NT2/D1 (cell line): ENCODE measurements at regions not wholly inside any gene's neighbourhood (a gene's known extent, or its start where the extent isn't known, plus 50 kb on each side); places are given as distances from the start of the nearest gene placed in this dataset.

ENCODE experiments used
- DNase-seq: peaks from one replicate; pipeline ENCODE4 v3.0.0-alpha.2; 2011; ENCODE audit warnings: low read depth, low spot score
- H3K27me3 ChIP-seq: 2 replicates; pipeline ENCODE4 v1.6.0; 2011; ENCODE audit warnings: mild to moderate bottlenecking; ENCODE audit not compliant: insufficient read length, insufficient read depth
- H3K36me3 ChIP-seq: 2 replicates; pipeline ENCODE4 v1.6.1; 2011; ENCODE audit warnings: mild to moderate bottlenecking, low read length, mixed read lengths; ENCODE audit not compliant: insufficient read depth, insufficient read length
- H3K4me1 ChIP-seq: 2 replicates; pipeline ENCODE4 v1.5.1; 2011; ENCODE audit not compliant: insufficient read depth, insufficient read length
- H3K4me3 ChIP-seq: 2 replicates; pipeline ENCODE4 v1.5.1; 2011; ENCODE audit warnings: low read depth; ENCODE audit not compliant: insufficient read length
- H3K9ac ChIP-seq: 2 replicates; pipeline ENCODE4 v1.6.0; 2011; ENCODE audit warnings: low read depth; ENCODE audit not compliant: insufficient read length
- H3K9me3 ChIP-seq: 2 replicates; pipeline ENCODE4 v1.5.1; 2011; ENCODE audit warnings: mild to moderate bottlenecking, low read length; ENCODE audit not compliant: insufficient read depth
- SUZ12 ChIP-seq: IDR thresholded peaks from 2 replicates; pipeline ENCODE4 v1.6.1; 2011; ENCODE audit not compliant: insufficient read length, insufficient read depth; ENCODE audit errors: extremely low read depth
- YY1 ChIP-seq: IDR thresholded peaks from 2 replicates; pipeline ENCODE4 v1.6.1; 2011; ENCODE audit not compliant: insufficient read length, insufficient read depth
- ZNF274 ChIP-seq: IDR thresholded peaks from 2 replicates; pipeline ENCODE4 v1.6.1; 2011; ENCODE audit warnings: mild to moderate bottlenecking, low read depth, low read length

GRCh38 chr2:152890736-152891135 lies 172.3 kb downstream of the ARL6IP6 start:
- Histone ChIP-seq H3K4me1 (no peaks in the 10 kb centered on the region), H3K9me3 (no peaks in the 10 kb centered on the region), H3K4me3 (no peak overlapping the region), H3K27me3 (no peaks in the 10 kb centered on the region), H3K9ac (no peak overlapping the region), H3K36me3 (no peaks in the 10 kb centered on the region)
- DNase-seq = no peak
- TF ChIP-seq ZNF274 (no peak), SUZ12 (no peak), YY1 (no peak)

- H3K4me1 ChIP-seq = no peaks in the 10 kb centered on the region
- no peak overlapping the region for H3K9ac ChIP-seq
- no peak for TF ChIP-seq ZNF274
- no peak for TF ChIP-seq SUZ12
- no peak for TF ChIP-seq YY1
- DNase-seq = no peak
- H3K9me3 ChIP-seq = no peaks in the 10 kb centered on the region
- no peaks in the 10 kb centered on the region for H3K27me3 ChIP-seq
- H3K4me3 ChIP-seq = no peak overlapping the region
- no peaks in the 10 kb centered on the region for H3K36me3 ChIP-seq
These were observed 165.6 kb downstream of the ARL6IP6 start for GRCh38 chr2:152883951-152884487.

- Histone ChIP-seq H3K9ac (no peak overlapping the region), H3K4me1 (no peaks in the 10 kb centered on the region), H3K4me3 (no peak overlapping the region), H3K9me3 (no peaks in the 10 kb centered on the region), H3K27me3 (no peaks in the 10 kb centered on the region), H3K36me3 (no peaks in the 10 kb centered on the region)
- no peak for DNase-seq
- TF ChIP-seq SUZ12 (no peak), ZNF274 (no peak), YY1 (no peak)
These were observed 163.1 kb downstream of the ARL6IP6 start for GRCh38 chr2:152881527-152881926.

GRCh38 chr2:152879275-152879674 lies 160.9 kb downstream of the ARL6IP6 start:
- H3K4me3 ChIP-seq = no peak overlapping the region
- TF ChIP-seq ZNF274 (no peak), YY1 (no peak), SUZ12 (no peak)
- no peak for DNase-seq
- no peaks in the 10 kb centered on the region for H3K36me3 ChIP-seq
- H3K27me3 ChIP-seq = no peaks in the 10 kb centered on the region
- H3K4me1 ChIP-seq = no peaks in the 10 kb centered on the region
- no peak overlapping the region for H3K9ac ChIP-seq
- H3K9me3 ChIP-seq = no peaks in the 10 kb centered on the region

- TF ChIP-seq ZNF274 = no peak
- TF ChIP-seq SUZ12 = no peak
- no peak for TF ChIP-seq YY1
- DNase-seq = no peak
- Histone ChIP-seq H3K36me3 (no peaks in the 10 kb centered on the region), H3K27me3 (no peaks in the 10 kb centered on the region), H3K4me3 (no peak overlapping the region), H3K4me1 (no peaks in the 10 kb centered on the region), H3K9me3 (no peaks in the 10 kb centered on the region), H3K9ac (no peak overlapping the region)
These were observed 157.6 kb downstream of the ARL6IP6 start for GRCh38 chr2:152875701-152876695.

GRCh38 chr2:152874955-152875354 lies 156.5 kb downstream of the ARL6IP6 start:
- H3K27me3 ChIP-seq = no peaks in the 10 kb centered on the region
- DNase-seq = no peak
- no peak overlapping the region for H3K4me3 ChIP-seq
- TF ChIP-seq ZNF274 = no peak
- no peak for TF ChIP-seq YY1
- TF ChIP-seq SUZ12 = no peak
- no peaks in the 10 kb centered on the region for H3K36me3 ChIP-seq
- no peaks in the 10 kb centered on the region for H3K4me1 ChIP-seq
- H3K9ac ChIP-seq = no peak overlapping the region
- no peaks in the 10 kb centered on the region for H3K9me3 ChIP-seq

GRCh38 chr2:152870239-152870638 lies 151.8 kb downstream of the ARL6IP6 start:
- H3K9me3 ChIP-seq = no peaks in the 10 kb centered on the region
- no peaks in the 10 kb centered on the region for H3K36me3 ChIP-seq
- no peaks in the 10 kb centered on the region for H3K4me1 ChIP-seq
- DNase-seq = no peak
- TF ChIP-seq SUZ12 = no peak
- TF ChIP-seq YY1 = no peak
- TF ChIP-seq ZNF274 = no peak
- H3K27me3 ChIP-seq = no peaks in the 10 kb centered on the region
- H3K4me3 ChIP-seq = no peak overlapping the region
- no peak overlapping the region for H3K9ac ChIP-seq
